Adrenal gland (tissue), 9 donors: ENCODE measurements at regions not wholly inside any gene's neighbourhood (a gene's known extent, or its start where the extent isn't known, plus 50 kb on each side); places are given as distances from the start of the nearest gene placed in this dataset.
"Not testable (repeated sequence)": the region's sequence is repeated elsewhere in the genome, so short reads cannot be mapped to it uniquely, and the experiment has no call there.

Experiments used
- DNase-seq, 7 donors: peaks; one replicate each; pipeline ENCODE4 v3.0.0-alpha.2; 2019 to 2020
- H3K27ac ChIP-seq, 5 donors: fragments of 200-600 bp; sonication (generic) in 4 of 5; 1 replicate in 3 of 5; 2 replicates in 2 of 5; pipeline versions ENCODE4 v1.5.1 to v1.8.0; 2016 to 2020; ENCODE audit warnings: mild to moderate bottlenecking in 1 of 5
- H3K27me3 ChIP-seq: fragments of 200-600 bp; 2 replicates; pipeline ENCODE4 v1.8.0; 2021
- H3K36me3 ChIP-seq, 2 donors: fragments of 200-600 bp; replicated peaks in 1 of 2; 1 replicate in 1 of 2; 2 replicates in 1 of 2; pipeline versions ENCODE4 v1.5.1 to v1.8.0; 2018 to 2022
- H3K4me1 ChIP-seq, 2 donors: fragments of 200-600 bp; replicated peaks in 1 of 2; 1 replicate in 1 of 2; 2 replicates in 1 of 2; pipeline versions ENCODE4 v1.5.1 to v1.8.0; 2018 to 2021
- H3K4me3 ChIP-seq, 4 donors: fragments of 200-600 bp; sonication (generic) in 3 of 4; one replicate each; pipeline ENCODE4 v1.5.1; 2016 to 2018
- H3K9me3 ChIP-seq, 3 donors: fragments of 200-600 bp; sonication (generic) in 1 of 3; replicated peaks in 1 of 3; 1 replicate in 2 of 3; 2 replicates in 1 of 3; pipeline versions ENCODE4 v1.5.1 to v1.8.0; 2016 to 2021
- POLR2A ChIP-seq, 2 donors: fragments of 450-650 bp; IDR thresholded peaks; one replicate each; pipeline ENCODE4 v1.6.1; 2017; ENCODE audit warnings: antibody characterized with exemption in 2 of 2, mild to moderate bottlenecking in 2 of 2, moderate library complexity in 1 of 2
- WGBS, 4 donors: extraction: QIAGEN DNeasy Blood & Tissue Kit in 2 of 4; methylation state at CpG; one replicate each; pipeline versions ENCODE4 v1.1.5 to v1.1.7; 2013 to 2017; 5-methylcytosine and 5-hydroxymethylcytosine counted together
- intact Hi-C, 2 donors: fragments of 100-400 bp; cut with DNase I; formaldehyde crosslinking; loops; one replicate each; pipeline versions ENCODE4 v1.14.1 to v1.15.0; 2022 to 2023
- TF ChIP-seq, protein P1 (sequence below), 6 experiments: fragments of 450-650 bp in 4 of 6; fragments of 200-600 bp in 2 of 6; sonication (generic) in 1 of 6; IDR thresholded peaks; 1 replicate in 5 of 6; 2 replicates in 1 of 6; pipeline versions ENCODE4 v1.5.1 to v1.8.0; 2016 to 2021; ENCODE audit warnings: antibody characterized with exemption in 6 of 6, mild to moderate bottlenecking in 2 of 6, moderate library complexity in 1 of 6
- donor health status: healthy with polysubstance abuse.
- donor health status: Bipolar disorder and iron deficiency.
- donor health status: DM: yes; HTN: yes; CAD: no.
- donor health status: DM: no; HTN: no; CAD: no.
- donor health status: DM: no; HTN: no; CAD: no.

DNA sequence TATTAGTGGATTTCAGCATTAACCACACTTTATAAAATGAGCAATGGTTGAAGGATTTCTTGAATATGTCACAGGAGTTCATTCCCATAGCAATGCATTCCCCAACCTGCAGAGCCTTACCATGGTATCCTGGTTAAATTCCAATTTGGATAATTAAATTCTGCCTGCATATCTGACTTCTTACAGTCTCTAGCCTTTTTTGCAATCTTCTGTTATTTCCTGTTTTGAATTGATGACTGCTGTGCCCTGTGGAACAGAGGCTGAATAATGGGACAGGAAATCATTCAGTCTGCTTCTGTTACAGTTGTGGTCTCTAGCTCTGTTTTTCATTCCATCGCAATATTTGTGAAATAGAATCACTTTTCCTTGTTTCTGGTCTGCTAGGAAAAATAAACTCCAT is 1823.9 kb downstream of the PLA2G4A start:
- H3K27ac ChIP-seq = no peak overlapping the region
- TF ChIP-seq POLR2A (IDR thresholded peaks at IDR 0.05) = no peak
- TF ChIP-seq, protein P1, sequence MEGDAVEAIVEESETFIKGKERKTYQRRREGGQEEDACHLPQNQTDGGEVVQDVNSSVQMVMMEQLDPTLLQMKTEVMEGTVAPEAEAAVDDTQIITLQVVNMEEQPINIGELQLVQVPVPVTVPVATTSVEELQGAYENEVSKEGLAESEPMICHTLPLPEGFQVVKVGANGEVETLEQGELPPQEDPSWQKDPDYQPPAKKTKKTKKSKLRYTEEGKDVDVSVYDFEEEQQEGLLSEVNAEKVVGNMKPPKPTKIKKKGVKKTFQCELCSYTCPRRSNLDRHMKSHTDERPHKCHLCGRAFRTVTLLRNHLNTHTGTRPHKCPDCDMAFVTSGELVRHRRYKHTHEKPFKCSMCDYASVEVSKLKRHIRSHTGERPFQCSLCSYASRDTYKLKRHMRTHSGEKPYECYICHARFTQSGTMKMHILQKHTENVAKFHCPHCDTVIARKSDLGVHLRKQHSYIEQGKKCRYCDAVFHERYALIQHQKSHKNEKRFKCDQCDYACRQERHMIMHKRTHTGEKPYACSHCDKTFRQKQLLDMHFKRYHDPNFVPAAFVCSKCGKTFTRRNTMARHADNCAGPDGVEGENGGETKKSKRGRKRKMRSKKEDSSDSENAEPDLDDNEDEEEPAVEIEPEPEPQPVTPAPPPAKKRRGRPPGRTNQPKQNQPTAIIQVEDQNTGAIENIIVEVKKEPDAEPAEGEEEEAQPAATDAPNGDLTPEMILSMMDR (IDR thresholded peaks at IDR 0.05) = no peak
- no peaks in the 10 kb centered on the region for H3K36me3 ChIP-seq
- intact Hi-C loops = no loop called here
- 43 to 62% (median 55%) methylated on average over 1 of the region's 1 CpG for WGBS, 4 donors
- no peaks in the 10 kb centered on the region for H3K9me3 ChIP-seq
- no peak overlapping the region for H3K4me3 ChIP-seq
- no peaks in the 10 kb centered on the region for H3K27me3 ChIP-seq
- H3K4me1 ChIP-seq = no peaks in the 10 kb centered on the region
- DNase-seq = no peak

DNA sequence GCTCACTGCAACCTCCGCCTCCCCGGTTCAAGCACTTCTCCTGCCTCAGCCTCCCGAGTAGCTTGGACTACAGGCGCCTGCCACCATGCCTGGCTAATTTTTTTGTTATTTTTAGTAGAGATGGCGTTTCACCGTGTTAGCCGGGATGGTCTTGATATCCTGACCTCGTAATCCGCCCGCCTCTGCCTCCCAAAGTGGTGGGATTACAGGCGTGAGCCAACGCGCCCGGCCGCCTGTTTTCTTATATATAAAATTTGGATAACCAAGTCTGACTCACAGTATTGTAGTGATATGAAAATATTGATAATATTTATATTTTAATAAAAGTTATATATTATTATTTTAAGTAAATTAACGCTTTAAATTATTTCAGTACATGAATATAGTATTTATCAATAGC is 1821.7 kb downstream of the BRINP3 start:
- H3K4me3 ChIP-seq, H3K27me3 ChIP-seq, DNase-seq, H3K9me3 ChIP-seq, H3K36me3 ChIP-seq, H3K27ac ChIP-seq, intact Hi-C loops, H3K4me1 ChIP-seq: not testable (repeated sequence)
- WGBS, 4 donors = 88 to 91% (median 90%) methylated on average over 16 of the region's 16 CpGs

DNA sequence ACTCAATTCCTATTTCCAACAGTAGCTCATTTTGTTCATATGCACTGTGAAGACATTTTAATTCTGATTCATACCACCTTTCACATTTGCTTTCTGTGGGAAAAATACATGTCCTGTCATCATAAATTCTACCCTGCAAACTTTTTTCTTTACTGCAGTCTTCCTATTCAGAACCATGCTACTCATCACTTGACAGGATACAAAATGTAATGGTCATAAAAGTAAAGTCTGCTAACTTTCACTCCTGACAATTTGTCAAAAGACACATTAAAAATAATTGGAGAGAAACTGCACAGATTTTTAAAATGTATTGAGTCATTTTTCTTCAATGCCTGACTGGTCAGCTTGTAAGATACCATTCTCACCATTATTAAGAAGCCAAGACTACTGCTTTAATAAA is 1817.1 kb downstream of the BRINP3 start:
- no peak overlapping the region for H3K27ac ChIP-seq
- H3K9me3 ChIP-seq = no peaks in the 10 kb centered on the region
- DNase-seq = no peak
- intact Hi-C loops = no loop called here
- H3K36me3 ChIP-seq = no peaks in the 10 kb centered on the region
- no peak overlapping the region for H3K4me3 ChIP-seq
- H3K27me3 ChIP-seq = no peaks in the 10 kb centered on the region
- no peak for TF ChIP-seq POLR2A (IDR thresholded peaks at IDR 0.05)
- TF ChIP-seq, protein P1 (IDR thresholded peaks at IDR 0.05) = no peak
- H3K4me1 ChIP-seq = no peaks in the 10 kb centered on the region

DNA sequence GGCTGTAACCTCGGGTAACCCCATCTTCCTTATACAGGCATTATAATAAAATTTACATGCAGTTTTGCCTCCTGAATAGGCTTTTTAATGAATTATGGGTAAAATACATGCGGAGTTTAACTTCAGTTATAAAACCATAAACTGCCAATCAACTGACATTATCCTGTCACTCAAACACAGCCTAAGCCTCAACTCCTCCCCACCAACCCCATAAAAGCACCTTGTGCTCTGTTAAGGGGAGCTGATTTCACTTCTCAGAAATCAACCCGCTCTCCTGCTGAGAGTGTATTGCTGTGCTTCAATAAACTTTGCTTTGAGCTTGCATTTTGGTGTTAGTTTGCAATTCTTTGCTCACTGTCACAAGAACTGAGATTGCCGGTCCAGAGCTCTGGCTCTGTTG is 1812.2 kb downstream of the BRINP3 start:
- Histone ChIP-seq H3K9me3 (no peaks in the 10 kb centered on the region), H3K4me1 (no peaks in the 10 kb centered on the region), H3K36me3 (no peaks in the 10 kb centered on the region), H3K4me3 (no peak overlapping the region), H3K27ac (no peak overlapping the region), H3K27me3 (no peaks in the 10 kb centered on the region)
- intact Hi-C loops = no loop called here
- 62 to 80% (median 66%) methylated on average over 4 of the region's 4 CpGs for WGBS, 4 donors
- DNase-seq = no peak
- TF ChIP-seq, protein P1 (IDR thresholded peaks at IDR 0.05) = no peak
- no peak for TF ChIP-seq POLR2A (IDR thresholded peaks at IDR 0.05)

DNA sequence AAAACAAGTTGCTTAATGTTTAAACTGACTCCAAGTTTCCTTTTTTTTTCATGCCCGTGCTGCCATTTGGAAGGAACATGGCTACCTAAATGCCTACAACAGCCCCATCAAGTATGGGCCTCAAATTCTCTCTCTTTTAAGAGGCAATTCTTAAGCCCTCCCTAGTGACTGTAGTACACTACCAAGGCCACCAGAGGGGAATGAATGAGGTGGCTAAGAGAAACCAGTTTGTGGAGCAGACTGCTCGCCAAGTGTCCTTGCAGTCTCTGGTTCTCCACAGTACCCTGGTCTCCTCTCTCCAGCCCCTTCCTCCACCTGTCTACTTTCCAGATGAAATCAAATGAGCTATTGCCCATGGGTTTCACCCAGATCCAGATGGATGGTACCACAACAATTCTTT is 1809.6 kb downstream of the BRINP3 start:
- H3K9me3 ChIP-seq = no peaks in the 10 kb centered on the region
- intact Hi-C loops = no loop called here
- TF ChIP-seq, protein P1 (IDR thresholded peaks at IDR 0.05) = no peak
- no peak for TF ChIP-seq POLR2A (IDR thresholded peaks at IDR 0.05)
- no peak overlapping the region for H3K27ac ChIP-seq
- H3K27me3 ChIP-seq = no peaks in the 10 kb centered on the region
- no peaks in the 10 kb centered on the region for H3K36me3 ChIP-seq
- no peaks in the 10 kb centered on the region for H3K4me1 ChIP-seq
- DNase-seq = no peak
- no peak overlapping the region for H3K4me3 ChIP-seq
- 85 to 93% (median 92%) methylated on average over 2 of the region's 2 CpGs for WGBS, 4 donors
